Left ventricle myocardium inferior (tissue), 1 donor: ENCODE measurements at regions not wholly inside any gene's neighbourhood (a gene's known extent, or its start where the extent isn't known, plus 50 kb on each side); places are given as distances from the start of the nearest gene placed in this dataset.

Source experiments
- DNase-seq: peaks from one replicate; pipeline ENCODE4 v3.0.0-alpha.2; 2020
- H3K27ac ChIP-seq: fragments of 200-600 bp; replicated peaks from 2 replicates; pipeline ENCODE4 v1.8.0; 2021
- H3K27me3 ChIP-seq: fragments of 200-600 bp; 2 replicates; pipeline ENCODE4 v1.8.0; 2021; ENCODE audit warnings: low read depth
- H3K36me3 ChIP-seq: fragments of 200-600 bp; 2 replicates; pipeline ENCODE4 v1.8.0; 2021
- H3K4me1 ChIP-seq: fragments of 200-600 bp; 2 replicates; pipeline ENCODE4 v1.8.0; 2021
- H3K4me3 ChIP-seq: fragments of 200-600 bp; 2 replicates; pipeline ENCODE4 v1.8.0; 2021; ENCODE audit warnings: mild to moderate bottlenecking, moderate library complexity
- H3K9me3 ChIP-seq: fragments of 200-600 bp; replicated peaks from 2 replicates; pipeline ENCODE4 v1.8.0; 2021
- CTCF ChIP-seq: fragments of 200-600 bp; IDR thresholded peaks from 2 replicates; pipeline ENCODE4 v1.8.0; 2021; ENCODE audit warnings: antibody characterized with exemption, mild to moderate bottlenecking, borderline replicate concordance
- intact Hi-C: fragments of 100-400 bp; cut with micrococcal nuclease; formaldehyde crosslinking; loops from one replicate; pipeline ENCODE4 v1.11.0; 2022
- donor health status: DM: no; HTN: yes; CAD: no; lungs with severe emphysema.

GRCh38 chr1:217965156-217965786 lies 319.8 kb upstream of the RRP15 start:
- H3K27ac ChIP-seq: no peak overlapping the region
- no peak for DNase-seq
- H3K4me1 ChIP-seq: no peaks in the 10 kb centered on the region
- no peak overlapping the region for H3K4me3 ChIP-seq
- TF ChIP-seq CTCF: no peak
- intact Hi-C loops: no loop called here
- H3K9me3 ChIP-seq: peaks cover 21% of the 10 kb centered on the region
- no peaks in the 10 kb centered on the region for H3K36me3 ChIP-seq
- H3K27me3 ChIP-seq: peaks cover 7% of the 10 kb centered on the region

- Histone ChIP-seq H3K27ac (no peak overlapping the region), H3K27me3 (peaks cover 7% of the 10 kb centered on the region), H3K36me3 (no peaks in the 10 kb centered on the region), H3K4me3 (no peak overlapping the region), H3K9me3 (peaks cover 20% of the 10 kb centered on the region), H3K4me1 (no peaks in the 10 kb centered on the region)
- no peak for DNase-seq
- intact Hi-C loops: no loop called here
- TF ChIP-seq CTCF: no peak
Measured at GRCh38 chr1:217968085-217968484, 317.0 kb upstream of the RRP15 start.

GRCh38 chr1:217969428-217969827 lies 315.7 kb upstream of the RRP15 start:
- Histone ChIP-seq H3K4me3 (no peak overlapping the region), H3K27ac (no peak overlapping the region), H3K4me1 (no peaks in the 10 kb centered on the region), H3K9me3 (peaks cover 20% of the 10 kb centered on the region), H3K36me3 (no peaks in the 10 kb centered on the region), H3K27me3 (peaks cover 7% of the 10 kb centered on the region)
- intact Hi-C loops: no loop called here
- no peak for DNase-seq
- no peak for TF ChIP-seq CTCF

GRCh38 chr1:217977943-217978342 lies 307.1 kb upstream of the RRP15 start:
- intact Hi-C loops: no loop called here
- DNase-seq: no peak
- no peaks in the 10 kb centered on the region for H3K4me1 ChIP-seq
- H3K27ac ChIP-seq: no peak overlapping the region
- no peaks in the 10 kb centered on the region for H3K27me3 ChIP-seq
- no peak overlapping the region for H3K4me3 ChIP-seq
- no peak for TF ChIP-seq CTCF
- H3K36me3 ChIP-seq: no peaks in the 10 kb centered on the region
- no peaks in the 10 kb centered on the region for H3K9me3 ChIP-seq

- no peak for TF ChIP-seq CTCF
- DNase-seq: no peak
- H3K36me3 ChIP-seq: no peaks in the 10 kb centered on the region
- intact Hi-C loops: no loop called here
- no peaks in the 10 kb centered on the region for H3K27me3 ChIP-seq
- no peak overlapping the region for H3K27ac ChIP-seq
- H3K9me3 ChIP-seq: no peaks in the 10 kb centered on the region
- H3K4me1 ChIP-seq: no peaks in the 10 kb centered on the region
- H3K4me3 ChIP-seq: no peak overlapping the region
Measured at GRCh38 chr1:217981430-217981829, 303.7 kb upstream of the RRP15 start.
